ENCODE measurements at regions not wholly inside any gene's neighbourhood (a gene's known extent, or its start where the extent isn't known, plus 50 kb on each side); places are given as distances from the start of the nearest gene placed in this dataset.

GRCh38 chr13:81480634-81481033 lies 1139.7 kb upstream of the SPRY2 start:
- no peak for TF ChIP-seq POLR2A (IDR thresholded peaks at IDR 0.05)
- TF ChIP-seq EP300 (IDR thresholded peaks at IDR 0.05) = no peak
- ATAC-seq (ENCODE audit: low FRiP score in 2 of 2) (no peak), DNase-seq (no peak)
- Histone ChIP-seq H3K4me3 (no peak overlapping the region), H3K36me3 (no peaks in the 10 kb centered on the region), H3K27ac (no peak overlapping the region), H3K4me1 (no peaks in the 10 kb centered on the region), H3K27me3 (no peaks in the 10 kb centered on the region), H3K9me3 (no peaks in the 10 kb centered on the region)
- WGBS, 2 donors = 85 to 90% methylated on average over 2 of the region's 2 CpGs

GRCh38 chr13:81473366-81473899 lies 1132.5 kb upstream of the SPRY2 start:
- ATAC-seq (ENCODE audit: low FRiP score in 2 of 2) = no peak
- Histone ChIP-seq H3K9me3 (no peaks in the 10 kb centered on the region), H3K4me1 (no peaks in the 10 kb centered on the region), H3K36me3 (no peaks in the 10 kb centered on the region), H3K4me3 (no peak overlapping the region), H3K27ac (no peak overlapping the region), H3K27me3 (no peaks in the 10 kb centered on the region)
- no peak for TF ChIP-seq POLR2A (IDR thresholded peaks at IDR 0.05)
- no peak for TF ChIP-seq CTCF (IDR thresholded peaks at IDR 0.05)
- no peak for TF ChIP-seq POLR2AphosphoS5 (IDR thresholded peaks at IDR 0.05)
- TF ChIP-seq EP300 (IDR thresholded peaks at IDR 0.05) = no peak
- WGBS, 2 donors = 88 to 97% methylated on average over 3 of the region's 3 CpGs
- no peak for DNase-seq

GRCh38 chr13:81458170-81458569 lies 1117.2 kb upstream of the SPRY2 start:
- no peak for TF ChIP-seq EP300 (IDR thresholded peaks at IDR 0.05)
- TF ChIP-seq POLR2A (IDR thresholded peaks at IDR 0.05) = no peak
- no peak for TF ChIP-seq POLR2AphosphoS5 (IDR thresholded peaks at IDR 0.05)
- TF ChIP-seq CTCF (IDR thresholded peaks at IDR 0.05) = no peak
- H3K4me3 ChIP-seq = no peak overlapping the region
- H3K27ac ChIP-seq = no peak overlapping the region
- no peaks in the 10 kb centered on the region for H3K9me3 ChIP-seq
- no peaks in the 10 kb centered on the region for H3K27me3 ChIP-seq
- no peaks in the 10 kb centered on the region for H3K36me3 ChIP-seq
- no peaks in the 10 kb centered on the region for H3K4me1 ChIP-seq
- ATAC-seq (ENCODE audit: low FRiP score in 2 of 2) (no peak), DNase-seq (no peak)
- 85 to 87% methylated on average over 3 of the region's 3 CpGs for WGBS, 2 donors

GRCh38 chr13:81446441-81446840 lies 1105.5 kb upstream of the SPRY2 start:
- Histone ChIP-seq H3K4me3 (no peak overlapping the region), H3K4me1 (no peaks in the 10 kb centered on the region), H3K36me3 (no peaks in the 10 kb centered on the region), H3K27me3 (no peaks in the 10 kb centered on the region), H3K27ac (no peak overlapping the region), H3K9me3 (no peaks in the 10 kb centered on the region)
- TF ChIP-seq POLR2AphosphoS5 (IDR thresholded peaks at IDR 0.05) (no peak), POLR2A (IDR thresholded peaks at IDR 0.05) (no peak), CTCF (IDR thresholded peaks at IDR 0.05) (no peak), EP300 (IDR thresholded peaks at IDR 0.05) (no peak)
- DNase-seq = no peak
- ATAC-seq (ENCODE audit: low FRiP score in 2 of 2) = no peak

- ATAC-seq (ENCODE audit: low FRiP score in 2 of 2) (no peak), DNase-seq (no peak)
- no peaks in the 10 kb centered on the region for H3K4me1 ChIP-seq
- no peak for TF ChIP-seq POLR2AphosphoS5 (IDR thresholded peaks at IDR 0.05)
- no peak for TF ChIP-seq CTCF (IDR thresholded peaks at IDR 0.05)
- TF ChIP-seq EP300 (IDR thresholded peaks at IDR 0.05) = no peak
- no peak for TF ChIP-seq POLR2A (IDR thresholded peaks at IDR 0.05)
- no peak overlapping the region for H3K4me3 ChIP-seq
- no peak overlapping the region for H3K27ac ChIP-seq
- WGBS, 2 donors = 67 to 78% methylated on average over 1 of the region's 1 CpG
- no peaks in the 10 kb centered on the region for H3K36me3 ChIP-seq
- no peaks in the 10 kb centered on the region for H3K9me3 ChIP-seq
- no peaks in the 10 kb centered on the region for H3K27me3 ChIP-seq
Measured at GRCh38 chr13:81442904-81443303, 1102.0 kb upstream of the SPRY2 start.

Data from upper lobe of left lung (tissue), 6 donors.